ENCODE measurements at regions not wholly inside any gene's neighbourhood (a gene's known extent, or its start where the extent isn't known, plus 50 kb on each side); places are given as distances from the start of the nearest gene placed in this dataset.

GRCh38 chr6:167589615-167589940 is 237.1 kb upstream of the AFDN start:
- no peaks in the 10 kb centered on the region for H3K36me3 Mint-ChIP-seq (ENCODE audit: low read depth)
- H3K9me3 Mint-ChIP-seq (ENCODE audit: insufficient read depth): no peaks in the 10 kb centered on the region
- ATAC-seq (no peak), DNase-seq (no peak)
- H3K27me3 Mint-ChIP-seq (ENCODE audit: low read depth): peaks cover 7% of the 10 kb centered on the region
- ChIA-PET POLR2A (no interaction called here), CTCF (no interaction called here)
- H3K4me3 Mint-ChIP-seq: no peak overlapping the region
- H3K4me1 Mint-ChIP-seq (ENCODE audit: low read depth): no peaks in the 10 kb centered on the region
- H3K27ac Mint-ChIP-seq: no peak overlapping the region

GRCh38 chr6:167590193-167590592 is 236.5 kb upstream of the AFDN start:
- Mint-ChIP-seq H3K4me1 (ENCODE audit: low read depth) (no peaks in the 10 kb centered on the region), H3K4me3 (no peak overlapping the region), H3K36me3 (ENCODE audit: low read depth) (no peaks in the 10 kb centered on the region), H3K9me3 (ENCODE audit: insufficient read depth) (no peaks in the 10 kb centered on the region), H3K27me3 (ENCODE audit: low read depth) (peaks cover 4% of the 10 kb centered on the region), H3K27ac (no peak overlapping the region)
- ATAC-seq (no peak), DNase-seq (no peak)
- ChIA-PET CTCF (no interaction called here), POLR2A (no interaction called here)
